Kidney epithelial cell (primary cell): ENCODE measurements at regions not wholly inside any gene's neighbourhood (a gene's known extent, or its start where the extent isn't known, plus 50 kb on each side); places are given as distances from the start of the nearest gene placed in this dataset.

ENCODE experiments used
- DNase-seq: peaks from one replicate; pipeline ENCODE4 v3.0.0-alpha.2; 2010; ENCODE audit warnings: low read depth
- H3K27me3 ChIP-seq: 2 replicates; pipeline ENCODE4 v1.6.0; 2011; ENCODE audit warnings: low read length; ENCODE audit not compliant: control insufficient read depth, insufficient read depth
- H3K36me3 ChIP-seq: 2 replicates; pipeline ENCODE4 v1.5.1; 2011; ENCODE audit warnings: low read length; ENCODE audit not compliant: control insufficient read depth, insufficient read depth
- H3K4me3 ChIP-seq: 2 replicates; pipeline ENCODE4 v1.5.1; 2011; ENCODE audit warnings: low read depth, mild to moderate bottlenecking, control low read depth, low read length
- CTCF ChIP-seq: IDR thresholded peaks from 2 replicates; pipeline ENCODE4 v1.5.1; 2011; ENCODE audit warnings: mild to moderate bottlenecking, moderate library complexity, low read length, control low read depth, inconsistent platforms; ENCODE audit not compliant: insufficient read depth, poor library complexity, severe bottlenecking

- Histone ChIP-seq H3K27me3 (peaks cover 26% of the 10 kb centered on the region), H3K4me3 (no peak overlapping the region), H3K36me3 (no peaks in the 10 kb centered on the region)
- no peak for DNase-seq
- TF ChIP-seq CTCF = no peak
These were observed 85.8 kb downstream of the RTL6 start for GRCh38 chr22:44412136-44412731.

GRCh38 chr22:44411226-44412135 lies 86.6 kb downstream of the RTL6 start:
- Histone ChIP-seq H3K36me3 (no peaks in the 10 kb centered on the region), H3K27me3 (peaks cover 28% of the 10 kb centered on the region), H3K4me3 (no peak overlapping the region)
- TF ChIP-seq CTCF = no peak
- no peak for DNase-seq

- Histone ChIP-seq H3K4me3 (no peak overlapping the region), H3K36me3 (no peaks in the 10 kb centered on the region), H3K27me3 (peaks cover 28% of the 10 kb centered on the region)
- no peak for TF ChIP-seq CTCF
- no peak for DNase-seq
These were observed 87.5 kb downstream of the RTL6 start for GRCh38 chr22:44410451-44410991.

GRCh38 chr22:44409974-44410316 lies 88.1 kb downstream of the RTL6 start:
- Histone ChIP-seq H3K36me3 (no peaks in the 10 kb centered on the region), H3K27me3 (peaks cover 28% of the 10 kb centered on the region), H3K4me3 (no peak overlapping the region)
- no peak for TF ChIP-seq CTCF
- no peak for DNase-seq

GRCh38 chr22:44409211-44409973 lies 88.6 kb downstream of the RTL6 start:
- DNase-seq = no peak

More at GRCh38 chr22:44409211-44409973, 88.6 kb downstream of the RTL6 start:
- H3K27me3 ChIP-seq = peaks cover 28% of the 10 kb centered on the region
- no peak overlapping the region for H3K4me3 ChIP-seq
- no peak for TF ChIP-seq CTCF
- no peaks in the 10 kb centered on the region for H3K36me3 ChIP-seq
